Neuronal stem cell (in vitro differentiated cells): ENCODE measurements at regions not wholly inside any gene's neighbourhood (a gene's known extent, or its start where the extent isn't known, plus 50 kb on each side); places are given as distances from the start of the nearest gene placed in this dataset.

Experiments
- DNase-seq: peaks from one replicate; pipeline ENCODE4 v3.0.0-alpha.2; 2013; ENCODE audit warnings: low spot score
- H2AFZ ChIP-seq: one replicate; pipeline ENCODE4 v1.6.1; 2013; ENCODE audit warnings: mild to moderate bottlenecking, low read length, inconsistent platforms
- H2AK5ac ChIP-seq: 2 replicates; pipeline ENCODE4 v1.6.1; 2013; ENCODE audit warnings: low read depth, mild to moderate bottlenecking, inconsistent platforms, low read length, moderate library complexity, mixed read lengths
- H2BK120ac ChIP-seq: 2 replicates; pipeline ENCODE4 v1.6.1; 2013; ENCODE audit warnings: low read depth, mild to moderate bottlenecking, inconsistent platforms, low read length, moderate library complexity, mixed read lengths
- H2BK12ac ChIP-seq: one replicate; pipeline ENCODE4 v1.6.1; 2013; ENCODE audit warnings: low read length, inconsistent platforms
- H2BK15ac ChIP-seq: 2 replicates; pipeline ENCODE4 v1.6.1; 2013; ENCODE audit warnings: mild to moderate bottlenecking, low read length, inconsistent platforms, mixed read lengths
- H2BK5ac ChIP-seq: one replicate; pipeline ENCODE4 v1.6.1; 2013; ENCODE audit warnings: inconsistent platforms, mild to moderate bottlenecking, low read length, moderate library complexity
- H3K14ac ChIP-seq: one replicate; pipeline ENCODE4 v1.6.1; 2013; ENCODE audit warnings: low read length, inconsistent platforms
- H3K18ac ChIP-seq: 2 replicates; pipeline ENCODE4 v1.6.1; 2013; ENCODE audit warnings: low read length, inconsistent platforms
- H3K23ac ChIP-seq: 2 replicates; pipeline ENCODE4 v1.6.1; 2013; ENCODE audit warnings: low read depth, mild to moderate bottlenecking, mixed read lengths, low read length, inconsistent platforms; ENCODE audit not compliant: poor library complexity
- H3K27ac ChIP-seq: replicated peaks from 3 replicates; pipeline ENCODE4 v1.5.1; 2013; ENCODE audit warnings: low read length, inconsistent platforms
- H3K27me3 ChIP-seq, 3 experiments: 2 replicates each; pipeline ENCODE4 v1.6.1; 2013; ENCODE audit warnings: low read length in 3 of 3, mild to moderate bottlenecking in 2 of 3, inconsistent platforms in 1 of 3, low read depth in 1 of 3, mixed read lengths in 1 of 3, moderate library complexity in 1 of 3; ENCODE audit not compliant: control insufficient read depth in 3 of 3, insufficient read depth in 3 of 3
- H3K36me3 ChIP-seq, 2 donors: replicated peaks in 1 of 2; 2 replicates each; pipeline ENCODE4 v1.6.1; 2013; ENCODE audit warnings: low read length in 2 of 2; ENCODE audit not compliant: control insufficient read depth in 2 of 2, insufficient read depth in 2 of 2
- H3K4ac ChIP-seq: 2 replicates; pipeline ENCODE4 v1.6.1; 2013; ENCODE audit warnings: inconsistent platforms, mild to moderate bottlenecking, low read length, moderate library complexity
- H3K4me1 ChIP-seq, 2 donors: 1 replicate in 1 of 2; 2 replicates in 1 of 2; pipeline ENCODE4 v1.6.1; 2013; ENCODE audit warnings: low read length in 2 of 2, low read depth in 1 of 2; ENCODE audit not compliant: control insufficient read depth in 2 of 2, insufficient read depth in 1 of 2
- H3K4me2 ChIP-seq: one replicate; pipeline ENCODE4 v1.6.1; 2013; ENCODE audit warnings: mild to moderate bottlenecking, low read length, inconsistent platforms; ENCODE audit not compliant: insufficient read depth, poor library complexity, severe bottlenecking
- H3K4me3 ChIP-seq, 2 donors: 2 replicates each; pipeline ENCODE4 v1.5.1; 2013; ENCODE audit warnings: low read length in 2 of 2, mild to moderate bottlenecking in 2 of 2, inconsistent platforms in 1 of 2, moderate library complexity in 1 of 2
- H3K79me1 ChIP-seq: one replicate; pipeline ENCODE4 v1.6.1; 2013; ENCODE audit warnings: low read depth, mild to moderate bottlenecking, inconsistent platforms, low read length, moderate library complexity
- H3K9ac ChIP-seq: one replicate; pipeline ENCODE4 v1.6.1; 2013; ENCODE audit warnings: mild to moderate bottlenecking, low read depth, low read length, inconsistent platforms; ENCODE audit not compliant: poor library complexity
- H3K9me3 ChIP-seq, 2 donors: replicated peaks in 1 of 2; 2 replicates each; pipeline versions ENCODE3 to v1.6.1; 2013; ENCODE audit warnings: low read length in 2 of 2, mild to moderate bottlenecking in 2 of 2, inconsistent platforms in 1 of 2, low read depth in 1 of 2, mixed read lengths in 1 of 2, moderate library complexity in 1 of 2; ENCODE audit not compliant: control insufficient read depth in 2 of 2, insufficient read depth in 1 of 2
- H4K8ac ChIP-seq: one replicate; pipeline ENCODE4 v1.6.1; 2013; ENCODE audit warnings: low read depth, mild to moderate bottlenecking, inconsistent platforms, low read length, moderate library complexity
- H4K91ac ChIP-seq: one replicate; pipeline ENCODE4 v1.6.1; 2013; ENCODE audit warnings: low read length, low read depth, mild to moderate bottlenecking, inconsistent platforms; ENCODE audit not compliant: poor library complexity
- WGBS, 2 donors: extraction: QIAGEN DNeasy Blood & Tissue Kit; methylation state at CpG; one replicate each; pipeline ENCODE4 v1.1.7; 2013; ENCODE audit warnings: missing lambda C conversion rate in 2 of 2, mixed read lengths in 1 of 2; ENCODE audit not compliant: insufficient read length in 2 of 2, insufficient replicate concordance in 1 of 2; ENCODE audit errors: extremely low coverage in 2 of 2; 5-methylcytosine and 5-hydroxymethylcytosine counted together

GRCh38 chr6:11332463-11332862, 100.0 kb upstream of the NEDD9 start:
- H2AK5ac ChIP-seq, result no peak overlapping the region
- H3K23ac ChIP-seq, result no peak overlapping the region
- H2BK120ac ChIP-seq, result no peak overlapping the region
- H3K4me3 ChIP-seq, result no peak overlapping the region
- H2BK15ac ChIP-seq, result no peak overlapping the region
- no peaks in the 10 kb centered on the region for H3K4me1 ChIP-seq
- no CpG with 5 or more reads among the region's 7 CpGs for WGBS, 2 donors
- H3K4ac ChIP-seq, result no peak overlapping the region
- no peak overlapping the region for H3K18ac ChIP-seq
- no peak overlapping the region for H2BK5ac ChIP-seq
- H2AFZ ChIP-seq, result no peak overlapping the region
- no peak overlapping the region for H3K14ac ChIP-seq
- H3K27me3 ChIP-seq, result no peaks in the 10 kb centered on the region
- no peak for DNase-seq
- no peak overlapping the region for H3K9ac ChIP-seq
- H3K9me3 ChIP-seq, result no peaks in the 10 kb centered on the region
- no peaks in the 10 kb centered on the region for H3K79me1 ChIP-seq
- H4K91ac ChIP-seq, result no peak overlapping the region
- H4K8ac ChIP-seq, result no peak overlapping the region
- H3K36me3 ChIP-seq, result no peaks in the 10 kb centered on the region
- H3K4me2 ChIP-seq, result no peak overlapping the region
- H2BK12ac ChIP-seq, result no peak overlapping the region
- H3K27ac ChIP-seq, result no peak overlapping the region

DNA sequence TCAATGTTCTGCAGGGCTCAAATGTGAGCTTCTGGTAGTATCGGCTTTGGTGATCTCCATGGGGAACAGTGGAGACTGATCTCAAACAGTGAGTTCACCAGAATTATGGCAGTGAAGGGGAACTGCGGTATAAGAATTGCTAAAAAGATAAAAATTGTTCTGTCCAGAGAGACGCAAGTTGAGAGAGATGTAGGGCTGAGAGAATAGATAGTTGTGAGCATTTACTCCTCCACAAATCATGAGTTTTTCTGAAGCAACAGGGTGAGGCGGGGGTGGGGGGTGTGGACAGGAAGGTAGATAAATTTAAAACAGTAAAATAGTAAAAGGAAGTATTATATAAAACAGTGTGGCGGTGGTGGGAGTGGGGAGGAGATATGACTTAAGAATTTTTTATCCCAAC, 98.6 kb upstream of the NEDD9 start:
- H3K23ac ChIP-seq, result no peak overlapping the region

DNA sequence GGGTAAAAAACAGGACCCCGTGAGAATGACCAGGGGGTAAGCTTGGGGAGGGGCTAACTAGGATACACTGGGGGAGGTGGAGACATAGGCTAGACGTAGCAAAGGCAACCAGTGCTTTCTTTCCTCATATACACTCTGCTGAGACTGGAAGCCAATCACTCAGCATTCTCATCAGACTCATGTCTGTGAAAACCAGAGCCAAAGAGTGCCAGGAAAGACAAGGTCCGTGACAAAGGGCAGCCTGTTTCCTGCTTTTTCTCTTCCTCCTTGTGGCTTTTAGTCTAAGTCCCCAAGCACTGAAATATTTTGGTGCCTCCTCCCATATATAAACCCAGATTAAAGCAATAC, 97.9 kb upstream of the NEDD9 start:
- no peak overlapping the region for H3K14ac ChIP-seq
- no peak overlapping the region for H2BK15ac ChIP-seq
- H3K9ac ChIP-seq, result no peak overlapping the region
- no peak overlapping the region for H3K23ac ChIP-seq
- no peak overlapping the region for H4K91ac ChIP-seq
- no peaks in the 10 kb centered on the region for H3K79me1 ChIP-seq
- H3K4me1 ChIP-seq, result peaks cover 0 to 2% of the 10 kb centered on the region in 2 donors
- no peak overlapping the region for H3K4me3 ChIP-seq
- H3K18ac ChIP-seq, result no peak overlapping the region
- DNase-seq, result no peak
- no CpG with 5 or more reads among the region's 3 CpGs for WGBS, 2 donors
- H2BK5ac ChIP-seq, result no peak overlapping the region
- H3K4ac ChIP-seq, result no peak overlapping the region
- H2AK5ac ChIP-seq, result no peak overlapping the region
- no peak overlapping the region for H3K4me2 ChIP-seq
- H2AFZ ChIP-seq, result no peak overlapping the region
- H3K9me3 ChIP-seq, result no peaks in the 10 kb centered on the region
- no peak overlapping the region for H2BK12ac ChIP-seq
- no peak overlapping the region for H3K27ac ChIP-seq
- H2BK120ac ChIP-seq, result no peak overlapping the region
- H4K8ac ChIP-seq, result no peak overlapping the region
- no peaks in the 10 kb centered on the region for H3K36me3 ChIP-seq
- H3K27me3 ChIP-seq, result no peaks in the 10 kb centered on the region

More for the DNA sequence above, 98.6 kb upstream of the NEDD9 start:
- Histone ChIP-seq H2BK15ac (no peak overlapping the region), H3K9ac (no peak overlapping the region), H3K9me3 (no peaks in the 10 kb centered on the region), H2AFZ (no peak overlapping the region), H2BK120ac (no peak overlapping the region), H3K4me3 (no peak overlapping the region), H3K27me3 (no peaks in the 10 kb centered on the region), H2BK5ac (no peak overlapping the region), H3K36me3 (no peaks in the 10 kb centered on the region), H3K4me2 (no peak overlapping the region), H4K91ac (no peak overlapping the region), H3K79me1 (no peaks in the 10 kb centered on the region), H4K8ac (no peak overlapping the region), H3K4me1 (no peaks in the 10 kb centered on the region), H2AK5ac (no peak overlapping the region), H3K27ac (no peak overlapping the region), H3K14ac (no peak overlapping the region), H3K4ac (no peak overlapping the region), H3K18ac (no peak overlapping the region), H2BK12ac (no peak overlapping the region)
- no peak for DNase-seq
- WGBS, 2 donors, result no CpG with 5 or more reads among the region's 5 CpGs

DNA sequence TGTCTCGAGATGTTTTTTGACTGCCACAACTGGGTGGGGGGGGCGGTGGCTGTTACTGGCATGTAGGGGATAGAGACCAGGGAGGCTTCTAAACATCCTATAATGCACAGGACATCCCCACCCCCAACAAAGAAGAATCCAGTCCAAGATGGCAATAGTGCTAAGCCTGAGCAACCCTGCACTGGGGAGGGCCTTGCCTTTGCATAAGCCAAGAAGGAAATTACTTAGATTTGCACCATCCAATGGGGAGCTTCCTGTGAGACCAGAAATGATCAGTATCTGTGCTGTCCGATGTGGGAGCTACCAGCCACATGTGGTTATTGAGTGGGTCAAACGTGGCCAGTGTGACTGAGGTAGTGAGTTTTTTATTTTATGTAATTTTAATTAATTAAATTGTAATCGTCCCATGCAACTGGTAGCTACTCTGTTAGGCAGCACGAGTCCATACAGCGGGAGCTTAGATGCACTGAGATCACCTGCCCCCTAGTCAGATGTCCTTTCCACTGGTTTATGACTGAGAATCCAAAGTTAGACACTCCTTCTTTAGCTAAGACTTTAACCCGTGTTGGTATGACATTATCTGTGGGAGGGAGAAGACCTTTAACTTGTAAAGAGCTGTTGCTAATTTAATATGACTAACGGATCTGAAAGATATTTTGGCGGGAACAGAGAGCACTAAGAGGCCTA, 97.4 kb upstream of the NEDD9 start:
- Histone ChIP-seq H4K91ac (no peak overlapping the region), H2BK120ac (no peak overlapping the region), H3K4me3 (no peak overlapping the region), H2BK12ac (no peak overlapping the region), H2BK15ac (no peak overlapping the region), H3K9me3 (no peaks in the 10 kb centered on the region), H3K18ac (no peak overlapping the region), H3K4me1 (peaks cover 0 to 4% of the 10 kb centered on the region in 2 donors), H3K4me2 (no peak overlapping the region), H3K36me3 (no peaks in the 10 kb centered on the region), H2BK5ac (no peak overlapping the region), H2AK5ac (no peak overlapping the region), H4K8ac (no peak overlapping the region), H3K9ac (no peak overlapping the region), H3K27ac (no peak overlapping the region), H2AFZ (no peak overlapping the region), H3K4ac (no peak overlapping the region), H3K27me3 (no peaks in the 10 kb centered on the region), H3K23ac (no peak overlapping the region), H3K79me1 (no peaks in the 10 kb centered on the region), H3K14ac (no peak overlapping the region)
- no CpG with 5 or more reads among the region's 10 CpGs for WGBS, 2 donors
- DNase-seq, result no peak
